ENCODE measurements at regions not wholly inside any gene's neighbourhood (a gene's known extent, or its start where the extent isn't known, plus 50 kb on each side); places are given as distances from the start of the nearest gene placed in this dataset.

DNA sequence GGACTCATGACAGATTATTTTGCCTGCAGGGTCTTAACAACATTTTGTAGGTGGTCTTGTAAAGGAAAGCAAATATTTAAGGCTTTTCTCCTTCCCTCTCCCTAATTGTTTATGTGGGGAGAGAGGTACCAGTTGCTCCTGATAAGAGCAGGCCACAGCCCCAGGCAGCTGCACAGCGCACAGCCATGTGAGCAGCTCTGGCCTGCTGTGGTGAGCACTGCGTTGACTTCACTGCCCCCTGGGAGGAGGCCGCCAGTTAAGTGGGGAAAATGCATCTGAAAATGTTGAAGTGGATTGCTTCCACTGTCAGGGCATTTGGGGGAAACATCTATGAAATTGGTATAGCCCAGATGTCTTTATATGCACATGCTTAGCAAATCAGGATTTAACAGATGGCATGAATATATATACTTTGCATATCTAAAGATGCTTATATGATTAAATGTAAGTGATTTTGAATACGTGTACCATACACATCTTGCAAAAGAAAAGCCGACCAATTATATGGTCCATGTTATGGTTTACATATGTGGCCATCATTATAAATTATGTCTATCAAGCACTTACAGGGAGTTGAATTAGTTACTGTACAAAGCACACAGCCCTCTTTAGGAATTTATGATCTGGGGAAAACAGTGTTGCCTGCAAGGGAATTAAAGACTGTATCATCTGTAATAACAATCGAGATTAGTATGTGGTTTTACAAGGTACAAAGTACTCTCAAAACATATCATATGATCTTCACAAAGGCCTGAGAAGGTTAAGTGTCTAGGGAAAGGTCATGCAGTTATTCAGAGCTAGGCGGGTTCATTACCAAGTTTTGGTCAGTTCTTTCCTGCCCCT, 132.1 kb downstream of the RHOU start:
- TF ChIP-seq, protein P1, sequence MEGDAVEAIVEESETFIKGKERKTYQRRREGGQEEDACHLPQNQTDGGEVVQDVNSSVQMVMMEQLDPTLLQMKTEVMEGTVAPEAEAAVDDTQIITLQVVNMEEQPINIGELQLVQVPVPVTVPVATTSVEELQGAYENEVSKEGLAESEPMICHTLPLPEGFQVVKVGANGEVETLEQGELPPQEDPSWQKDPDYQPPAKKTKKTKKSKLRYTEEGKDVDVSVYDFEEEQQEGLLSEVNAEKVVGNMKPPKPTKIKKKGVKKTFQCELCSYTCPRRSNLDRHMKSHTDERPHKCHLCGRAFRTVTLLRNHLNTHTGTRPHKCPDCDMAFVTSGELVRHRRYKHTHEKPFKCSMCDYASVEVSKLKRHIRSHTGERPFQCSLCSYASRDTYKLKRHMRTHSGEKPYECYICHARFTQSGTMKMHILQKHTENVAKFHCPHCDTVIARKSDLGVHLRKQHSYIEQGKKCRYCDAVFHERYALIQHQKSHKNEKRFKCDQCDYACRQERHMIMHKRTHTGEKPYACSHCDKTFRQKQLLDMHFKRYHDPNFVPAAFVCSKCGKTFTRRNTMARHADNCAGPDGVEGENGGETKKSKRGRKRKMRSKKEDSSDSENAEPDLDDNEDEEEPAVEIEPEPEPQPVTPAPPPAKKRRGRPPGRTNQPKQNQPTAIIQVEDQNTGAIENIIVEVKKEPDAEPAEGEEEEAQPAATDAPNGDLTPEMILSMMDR (IDR thresholded peaks at IDR 0.05) = no peak

DNA sequence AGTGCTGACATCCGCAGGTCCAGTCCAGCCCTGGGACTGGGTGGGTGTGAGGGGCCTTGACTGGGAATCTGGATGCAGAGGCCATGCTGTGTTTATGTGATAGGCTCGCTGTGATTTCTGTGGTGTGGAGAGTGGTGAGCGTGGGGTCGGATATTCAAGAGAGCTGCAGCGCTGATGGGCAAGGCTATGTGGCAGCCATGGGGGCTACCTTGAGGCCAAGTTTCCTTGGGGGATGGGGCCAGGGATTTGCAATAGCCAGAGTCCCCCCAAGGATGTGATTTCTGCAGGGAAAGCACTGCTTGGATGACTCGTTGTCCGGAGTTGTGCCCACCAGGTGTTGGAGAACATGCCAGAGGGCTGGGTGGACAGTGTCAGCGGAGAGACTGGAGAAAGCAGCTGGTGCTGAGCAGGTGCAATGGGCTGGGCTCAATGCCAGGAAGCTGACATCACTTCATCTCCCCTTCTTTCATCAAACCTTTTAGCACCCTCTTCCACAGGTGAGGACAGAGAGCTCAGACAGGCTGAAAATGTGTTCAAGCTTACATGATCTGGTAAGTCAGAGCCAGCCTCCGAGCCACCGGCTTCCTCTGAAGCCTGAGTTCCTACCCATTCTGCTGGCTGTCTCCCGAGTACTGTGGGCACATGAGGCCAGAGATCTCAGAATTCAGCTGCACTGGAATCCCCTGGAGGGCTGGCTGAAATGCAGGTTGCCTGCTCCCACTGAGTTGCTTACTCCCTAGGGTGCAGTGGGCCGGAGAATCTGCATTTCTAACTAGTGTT, 132.9 kb downstream of the RHOU start:
- TF ChIP-seq, protein P1 (IDR thresholded peaks at IDR 0.05) = no peak

DNA sequence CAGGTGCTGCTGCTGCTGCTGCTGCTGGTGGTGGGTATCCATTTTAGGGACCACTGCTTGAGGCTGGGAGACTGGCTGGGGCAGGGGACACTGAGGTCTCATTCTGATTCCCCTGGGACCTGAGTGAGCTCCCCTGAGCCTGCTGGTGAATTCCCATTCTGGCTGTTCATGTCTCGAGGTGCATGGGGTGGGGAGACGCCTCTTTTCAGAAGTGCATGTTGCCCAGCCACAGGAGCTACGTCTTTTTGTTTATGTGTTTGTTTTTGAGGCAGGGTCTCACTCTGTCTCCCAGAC, 133.4 kb downstream of the RHOU start:
- TF ChIP-seq, protein P1 (IDR thresholded peaks at IDR 0.05) = no peak

DNA sequence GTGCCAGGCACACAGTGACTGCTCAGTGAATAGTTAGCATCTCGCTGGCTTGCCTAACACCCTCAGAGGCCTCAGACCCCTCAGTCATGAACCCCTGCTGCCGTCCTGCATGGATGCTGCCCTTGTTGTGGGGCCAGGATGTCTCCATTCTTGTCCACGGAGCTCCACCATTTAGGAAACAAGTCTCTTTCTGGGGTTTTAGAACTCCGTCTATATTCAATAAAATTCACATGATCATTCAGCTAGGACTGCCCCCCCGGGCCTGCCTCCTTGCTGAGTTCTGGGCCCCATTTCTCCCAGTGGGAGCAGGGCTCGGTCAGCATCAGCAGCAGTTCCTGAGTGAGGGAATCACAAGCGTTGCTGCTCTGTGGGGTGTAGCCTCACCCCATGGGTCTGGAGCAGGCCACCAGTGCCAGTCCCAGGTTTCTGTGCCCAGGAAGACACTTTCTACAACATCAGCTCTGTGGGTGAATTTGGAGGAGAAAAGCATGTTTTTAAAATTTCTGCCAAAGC, 134.1 kb downstream of the RHOU start:
- TF ChIP-seq, protein P1 (IDR thresholded peaks at IDR 0.05) = no peak

DNA sequence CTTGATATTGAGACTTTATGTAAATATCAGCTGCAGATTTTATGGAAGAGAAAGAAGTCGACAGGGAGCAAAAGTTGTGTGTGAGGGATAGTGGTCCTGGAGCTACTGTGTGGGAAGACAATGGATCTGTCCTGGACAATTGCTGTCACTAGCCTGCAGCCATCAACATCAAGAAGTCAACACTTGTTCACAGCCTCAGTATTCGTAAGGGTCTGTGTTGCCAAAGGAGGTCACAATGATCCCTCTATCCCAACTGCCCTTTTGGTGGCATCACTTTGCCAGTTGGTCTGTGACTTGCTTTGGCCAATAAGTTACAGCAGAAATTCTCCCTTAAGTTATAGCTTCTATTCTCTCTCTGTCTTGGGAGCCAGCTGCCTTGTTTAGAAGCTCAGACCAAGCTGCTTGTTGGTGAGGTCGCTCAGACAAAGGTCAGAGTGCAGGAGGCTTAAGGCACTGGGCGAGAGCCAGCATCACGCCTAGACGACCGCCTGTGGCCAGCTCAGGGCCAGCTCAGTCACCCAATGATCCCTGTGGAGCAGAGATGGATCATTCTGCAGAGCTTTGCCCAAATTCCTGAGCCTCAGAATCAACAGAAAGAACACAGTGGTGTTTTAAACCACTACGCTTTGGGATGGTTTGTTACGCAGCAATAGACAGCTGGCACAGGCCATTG, 134.9 kb downstream of the RHOU start:
- TF ChIP-seq, protein P1 (IDR thresholded peaks at IDR 0.05) = no peak

DNA sequence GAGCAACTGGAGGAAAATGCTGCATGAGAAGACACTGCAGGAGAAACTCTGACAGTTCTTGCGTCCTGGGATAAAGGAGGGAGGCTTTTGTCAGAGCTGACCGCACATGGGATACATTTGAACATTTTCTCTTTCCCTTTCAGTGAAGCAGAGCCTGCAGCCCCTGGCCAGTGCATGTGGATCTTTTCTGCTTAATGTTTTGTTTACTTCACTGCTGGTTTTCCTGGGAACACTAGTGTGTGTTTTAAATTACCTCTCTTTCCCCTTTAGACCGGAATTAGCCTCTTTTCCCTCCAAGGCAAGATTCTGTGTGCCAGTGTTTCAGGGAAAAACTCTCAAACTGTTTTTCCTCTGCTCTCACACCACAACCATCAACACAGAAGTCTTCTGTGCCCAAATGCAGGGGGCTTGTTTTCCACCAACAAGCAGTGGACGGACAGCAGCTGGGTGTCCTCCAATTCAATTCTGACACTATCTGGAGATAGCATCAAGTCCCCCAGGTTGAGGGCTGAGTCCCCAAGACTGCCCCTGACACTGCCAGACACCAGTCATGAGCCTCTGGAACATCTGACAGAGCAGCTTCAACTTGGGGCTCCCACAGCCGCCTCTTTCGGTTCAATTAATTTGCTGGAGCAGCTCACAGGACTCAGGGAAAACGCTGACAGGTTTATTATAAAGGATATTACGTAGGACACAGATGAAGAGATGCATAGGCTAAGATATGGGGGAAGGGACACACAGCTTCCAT, 136.2 kb downstream of the RHOU start:
- TF ChIP-seq, protein P1 (IDR thresholded peaks at IDR 0.05) = no peak

DNA sequence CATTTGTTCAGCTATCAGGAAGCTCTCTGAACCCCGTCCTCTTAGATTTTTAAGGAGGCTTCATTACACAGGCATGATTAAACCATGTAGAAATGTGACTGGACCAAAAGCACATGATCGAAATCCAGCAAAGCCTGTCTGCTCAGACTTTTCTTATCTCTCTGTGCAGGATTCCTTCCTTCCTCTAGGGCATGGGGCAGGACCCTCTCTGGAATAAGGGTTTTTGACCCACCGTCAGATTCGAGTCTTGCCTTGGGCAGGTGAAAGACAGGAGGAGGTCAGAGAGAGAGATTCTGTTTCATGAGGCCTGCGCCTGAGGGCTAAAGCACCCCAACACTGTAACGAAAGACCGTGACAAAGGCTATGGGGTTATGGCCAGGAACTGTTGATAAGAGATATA, 136.8 kb downstream of the RHOU start:
- TF ChIP-seq, protein P1 (IDR thresholded peaks at IDR 0.05) = no peak
